WERI-Rb-1 (cell line): ENCODE measurements at regions not wholly inside any gene's neighbourhood (a gene's known extent, or its start where the extent isn't known, plus 50 kb on each side); places are given as distances from the start of the nearest gene placed in this dataset.

Source experiments
- DNase-seq: peaks from one replicate; pipeline ENCODE4 v3.0.0-alpha.2; 2020
- H3K27ac ChIP-seq: fragments of 250-450 bp; sonication (Bioruptor Pico); 2 replicates; pipeline ENCODE4 v1.5.1; 2020; ENCODE audit warnings: mild to moderate bottlenecking, moderate library complexity
- H3K27me3 ChIP-seq: fragments of 250-450 bp; sonication (Bioruptor Pico); 2 replicates; pipeline ENCODE4 v1.5.1; 2021; ENCODE audit warnings: mild to moderate bottlenecking, low read depth, moderate library complexity; ENCODE audit not compliant: insufficient read depth, severe bottlenecking
- H3K36me3 ChIP-seq: fragments of 250-450 bp; sonication (Bioruptor Pico); 2 replicates; pipeline ENCODE4 v1.5.1; 2020; ENCODE audit warnings: mild to moderate bottlenecking, moderate library complexity
- H3K4me3 ChIP-seq: 2 replicates; pipeline ENCODE4 v1.5.1; 2011; ENCODE audit warnings: low read depth, mild to moderate bottlenecking, control low read depth, low read length
- H3K9me3 ChIP-seq: fragments of 250-450 bp; sonication (Bioruptor Pico); 2 replicates; pipeline ENCODE4 v1.5.1; 2021; ENCODE audit warnings: mild to moderate bottlenecking, moderate library complexity; ENCODE audit not compliant: severe bottlenecking
- TF ChIP-seq, protein P1 (sequence below): IDR thresholded peaks from 2 replicates; pipeline ENCODE4 v1.5.1; 2011; ENCODE audit warnings: low read depth, mild to moderate bottlenecking, control low read depth, inconsistent platforms, low read length

DNA sequence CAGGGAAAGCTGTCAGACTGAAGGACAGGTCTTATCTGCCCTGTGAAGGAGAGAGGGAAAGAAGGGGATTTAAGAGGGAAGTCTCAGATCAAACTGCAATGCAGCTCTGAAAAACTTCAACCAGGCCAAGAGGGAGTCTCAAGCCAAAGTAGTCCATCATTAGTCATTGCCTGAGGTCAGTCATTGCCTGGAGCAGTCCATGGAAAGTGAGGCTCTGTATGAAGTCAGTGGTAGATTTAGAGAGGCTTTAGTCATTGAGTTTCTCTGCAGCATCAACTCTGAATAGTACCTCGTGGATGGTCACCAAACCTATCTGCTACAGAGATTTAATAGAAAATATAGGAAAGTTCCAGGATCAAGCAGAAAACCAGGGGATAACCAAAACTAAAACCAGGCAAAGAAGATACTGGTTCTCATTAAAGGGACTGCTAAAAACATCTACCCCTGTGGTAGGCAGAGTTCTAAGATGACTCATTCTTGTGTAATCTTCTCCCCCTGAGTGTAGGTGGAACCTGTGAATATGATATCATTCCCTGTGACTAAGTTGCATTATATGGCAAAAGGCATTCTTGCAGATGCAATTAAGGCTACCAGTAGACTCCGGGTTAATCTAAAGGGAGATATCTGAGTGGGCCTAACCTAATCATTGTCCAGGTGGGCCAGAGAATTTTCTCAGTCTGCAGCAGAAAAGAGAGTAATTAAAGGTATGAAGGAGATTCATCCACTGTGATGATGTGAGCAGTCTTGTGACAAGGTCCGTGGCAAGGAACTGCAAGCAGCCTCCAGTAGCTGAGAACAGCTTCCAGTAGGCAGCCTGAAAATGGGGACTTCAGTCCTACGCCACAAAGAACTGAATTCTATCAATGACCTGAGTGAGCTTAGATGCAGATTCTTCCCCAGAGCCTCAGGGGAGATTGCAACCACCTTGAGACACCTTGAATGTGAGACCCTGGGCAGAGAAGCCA is 123.1 kb downstream of the GALC start:
- Histone ChIP-seq H3K4me3 (no peak overlapping the region), H3K36me3 (no peaks in the 10 kb centered on the region), H3K27ac (no peak overlapping the region), H3K9me3 (no peaks in the 10 kb centered on the region), H3K27me3 (no peaks in the 10 kb centered on the region)
- TF ChIP-seq, protein P1, sequence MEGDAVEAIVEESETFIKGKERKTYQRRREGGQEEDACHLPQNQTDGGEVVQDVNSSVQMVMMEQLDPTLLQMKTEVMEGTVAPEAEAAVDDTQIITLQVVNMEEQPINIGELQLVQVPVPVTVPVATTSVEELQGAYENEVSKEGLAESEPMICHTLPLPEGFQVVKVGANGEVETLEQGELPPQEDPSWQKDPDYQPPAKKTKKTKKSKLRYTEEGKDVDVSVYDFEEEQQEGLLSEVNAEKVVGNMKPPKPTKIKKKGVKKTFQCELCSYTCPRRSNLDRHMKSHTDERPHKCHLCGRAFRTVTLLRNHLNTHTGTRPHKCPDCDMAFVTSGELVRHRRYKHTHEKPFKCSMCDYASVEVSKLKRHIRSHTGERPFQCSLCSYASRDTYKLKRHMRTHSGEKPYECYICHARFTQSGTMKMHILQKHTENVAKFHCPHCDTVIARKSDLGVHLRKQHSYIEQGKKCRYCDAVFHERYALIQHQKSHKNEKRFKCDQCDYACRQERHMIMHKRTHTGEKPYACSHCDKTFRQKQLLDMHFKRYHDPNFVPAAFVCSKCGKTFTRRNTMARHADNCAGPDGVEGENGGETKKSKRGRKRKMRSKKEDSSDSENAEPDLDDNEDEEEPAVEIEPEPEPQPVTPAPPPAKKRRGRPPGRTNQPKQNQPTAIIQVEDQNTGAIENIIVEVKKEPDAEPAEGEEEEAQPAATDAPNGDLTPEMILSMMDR: no peak
- DNase-seq: no peak

DNA sequence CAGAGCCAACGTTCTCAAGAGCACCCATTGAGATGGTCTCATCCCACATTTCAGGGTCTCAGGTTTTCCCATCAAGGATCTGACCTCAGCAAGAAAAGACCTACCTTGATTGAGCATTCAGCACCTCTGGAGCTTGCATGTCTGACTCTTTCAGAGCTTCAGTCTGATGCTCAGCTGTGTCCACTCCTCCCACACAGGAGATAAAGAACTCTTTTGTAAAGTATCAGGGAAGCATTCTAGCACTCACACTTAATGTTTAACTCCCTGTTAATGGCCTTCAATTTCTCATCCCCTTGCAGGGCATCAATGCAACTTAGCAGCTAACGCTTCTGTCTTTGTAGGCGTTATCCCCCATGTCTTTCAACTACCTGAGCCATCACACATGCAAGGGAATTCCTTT is 124.1 kb downstream of the GALC start:
- Histone ChIP-seq H3K36me3 (no peaks in the 10 kb centered on the region), H3K4me3 (no peak overlapping the region), H3K27me3 (no peaks in the 10 kb centered on the region), H3K27ac (no peak overlapping the region), H3K9me3 (no peaks in the 10 kb centered on the region)
- TF ChIP-seq, protein P1: no peak
- no peak for DNase-seq

DNA sequence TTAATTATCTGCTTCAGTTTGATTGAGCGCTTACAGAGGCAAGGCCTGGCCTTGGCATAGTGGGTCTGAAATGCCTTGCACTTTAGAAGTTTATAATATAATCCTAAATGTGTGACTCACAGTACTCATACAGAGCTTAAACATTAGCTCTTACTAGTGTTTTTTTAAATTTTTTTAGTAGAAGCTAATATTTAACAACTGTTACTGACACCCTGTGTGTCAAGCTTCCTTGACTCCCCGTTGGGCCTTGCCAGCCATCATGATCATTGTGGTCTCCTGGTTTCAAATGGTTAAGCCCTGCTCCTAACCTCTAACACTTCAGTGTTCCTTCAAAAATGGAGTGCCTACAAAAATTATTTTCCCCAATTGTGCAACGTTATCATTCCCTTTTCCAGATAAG is 126.9 kb downstream of the GALC start:
- Histone ChIP-seq H3K27me3 (no peaks in the 10 kb centered on the region), H3K4me3 (no peak overlapping the region), H3K36me3 (no peaks in the 10 kb centered on the region), H3K9me3 (no peaks in the 10 kb centered on the region), H3K27ac (no peak overlapping the region)
- TF ChIP-seq, protein P1: no peak
- no peak for DNase-seq

DNA sequence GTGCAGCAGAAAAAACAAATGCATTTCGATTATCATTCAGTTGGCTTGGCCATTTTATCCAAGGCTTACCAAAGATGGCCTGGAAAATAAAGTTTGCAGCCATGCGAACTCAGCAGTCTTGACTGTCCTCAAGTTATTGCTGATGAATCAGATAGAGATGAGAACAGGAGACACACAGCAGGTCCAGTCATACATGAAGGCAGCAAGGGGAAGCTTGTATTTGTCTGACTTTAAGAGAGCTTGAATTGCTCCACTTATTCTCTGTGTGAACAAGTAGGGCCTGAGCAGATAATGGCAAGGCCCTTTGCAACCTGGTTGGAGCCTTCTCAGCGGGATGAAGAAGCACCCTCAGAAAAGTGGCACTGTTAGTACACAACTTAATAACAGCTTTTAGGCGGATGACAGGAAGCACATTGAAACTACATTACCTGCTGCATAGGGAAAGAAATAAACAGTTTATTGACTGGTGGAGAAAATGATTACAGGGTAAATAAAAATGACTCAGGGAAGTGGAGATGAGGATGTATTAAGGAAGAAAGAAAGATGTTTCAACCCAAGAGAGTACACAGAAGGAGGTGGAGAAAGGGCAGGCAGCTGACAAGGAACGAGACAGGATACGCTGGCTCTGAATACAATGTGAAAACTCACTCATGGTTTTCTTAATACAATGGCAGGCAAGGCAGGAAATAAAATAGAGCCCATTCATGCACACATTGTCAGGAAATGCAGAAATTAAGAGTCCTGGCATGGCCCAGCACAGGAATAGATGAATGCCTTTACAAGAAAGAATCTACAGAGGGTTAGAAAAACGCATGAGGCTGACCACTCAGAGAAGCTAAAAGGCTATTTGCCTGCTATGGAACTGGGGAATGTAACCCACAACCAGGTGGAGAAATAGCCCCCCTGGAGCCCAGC is 128.4 kb downstream of the GALC start:
- TF ChIP-seq, protein P1: no peak
- no peaks in the 10 kb centered on the region for H3K36me3 ChIP-seq
- no peaks in the 10 kb centered on the region for H3K9me3 ChIP-seq
- no peaks in the 10 kb centered on the region for H3K27me3 ChIP-seq
- no peak overlapping the region for H3K27ac ChIP-seq
- no peak overlapping the region for H3K4me3 ChIP-seq
- no peak for DNase-seq

DNA sequence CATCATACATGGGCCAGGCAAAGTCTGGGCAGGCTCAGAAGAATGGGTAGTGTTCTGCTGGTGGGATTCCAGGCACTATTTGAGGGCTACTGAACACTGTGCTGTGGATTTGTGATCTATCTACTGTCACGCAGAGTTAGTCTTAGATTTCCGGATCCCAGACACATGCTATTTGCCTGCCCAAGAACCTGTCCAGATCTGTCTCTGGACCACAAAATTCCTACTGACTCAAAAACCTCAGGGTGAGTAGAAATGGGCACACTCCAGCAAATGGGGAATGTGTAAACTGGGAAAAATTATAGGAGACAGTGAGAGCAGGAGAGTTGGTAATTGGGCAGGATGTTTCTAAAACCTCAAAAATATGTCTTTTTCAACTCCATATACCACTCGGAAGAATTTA is 129.9 kb downstream of the GALC start:
- Histone ChIP-seq H3K4me3 (no peak overlapping the region), H3K36me3 (no peaks in the 10 kb centered on the region), H3K27ac (no peak overlapping the region), H3K27me3 (no peaks in the 10 kb centered on the region), H3K9me3 (no peaks in the 10 kb centered on the region)
- TF ChIP-seq, protein P1: no peak
- DNase-seq: no peak
